ENCODE measurements at regions not wholly inside any gene's neighbourhood (a gene's known extent, or its start where the extent isn't known, plus 50 kb on each side); places are given as distances from the start of the nearest gene placed in this dataset.

GRCh38 chr2:13102397-13103063 lies 385.8 kb downstream of the TRIB2 start:
- DNase-seq (ENCODE audit: insufficient read length, low spot score, missing footprints) = no peak
- no peaks in the 10 kb centered on the region for H3K9me3 ChIP-seq (ENCODE audit: low read depth, low read length)
- no peak overlapping the region for H3K27ac ChIP-seq (ENCODE audit: low read depth, low read length)
- no peaks in the 10 kb centered on the region for H3K4me1 ChIP-seq (ENCODE audit: insufficient read depth, low read length)
- H3K79me2 ChIP-seq (ENCODE audit: insufficient read depth, low read length) = no peaks in the 10 kb centered on the region
- H4K20me1 ChIP-seq (ENCODE audit: insufficient read depth, low read length) = no peaks in the 10 kb centered on the region
- H2AFZ ChIP-seq (ENCODE audit: low read length) = no peak overlapping the region
- TF ChIP-seq CTCF (IDR thresholded peaks at IDR 0.05; ENCODE audit: extremely low read depth, low read depth, low read length) = no peak
- no peaks in the 10 kb centered on the region for H3K27me3 ChIP-seq (ENCODE audit: insufficient read depth, low read length)
- no peaks in the 10 kb centered on the region for H3K36me3 ChIP-seq (ENCODE audit: insufficient read depth, low read length)
- H3K4me2 ChIP-seq (ENCODE audit: insufficient read depth, low read length) = no peak overlapping the region
- H3K4me3 ChIP-seq (ENCODE audit: insufficient read depth, low read length) = no peak overlapping the region

- DNase-seq (ENCODE audit: insufficient read length, low spot score, missing footprints) = no peak
- H4K20me1 ChIP-seq (ENCODE audit: insufficient read depth, low read length) = no peaks in the 10 kb centered on the region
- no peaks in the 10 kb centered on the region for H3K4me1 ChIP-seq (ENCODE audit: insufficient read depth, low read length)
- no peaks in the 10 kb centered on the region for H3K36me3 ChIP-seq (ENCODE audit: insufficient read depth, low read length)
- no peak for TF ChIP-seq CTCF (IDR thresholded peaks at IDR 0.05; ENCODE audit: extremely low read depth, low read depth, low read length)
- H3K27me3 ChIP-seq (ENCODE audit: insufficient read depth, low read length) = no peaks in the 10 kb centered on the region
- no peak overlapping the region for H3K27ac ChIP-seq (ENCODE audit: low read depth, low read length)
- H3K79me2 ChIP-seq (ENCODE audit: insufficient read depth, low read length) = no peaks in the 10 kb centered on the region
- no peaks in the 10 kb centered on the region for H3K9me3 ChIP-seq (ENCODE audit: low read depth, low read length)
- no peak overlapping the region for H2AFZ ChIP-seq (ENCODE audit: low read length)
- no peak overlapping the region for H3K4me3 ChIP-seq (ENCODE audit: insufficient read depth, low read length)
- H3K4me2 ChIP-seq (ENCODE audit: insufficient read depth, low read length) = no peak overlapping the region
Measured at GRCh38 chr2:13103151-13103550, 386.4 kb downstream of the TRIB2 start.

GRCh38 chr2:13103778-13104493 lies 387.2 kb downstream of the TRIB2 start:
- no peak for TF ChIP-seq CTCF (IDR thresholded peaks at IDR 0.05; ENCODE audit: extremely low read depth, low read depth, low read length)
- no peaks in the 10 kb centered on the region for H3K27me3 ChIP-seq (ENCODE audit: insufficient read depth, low read length)
- no peak overlapping the region for H3K4me2 ChIP-seq (ENCODE audit: insufficient read depth, low read length)
- H3K4me1 ChIP-seq (ENCODE audit: insufficient read depth, low read length) = no peaks in the 10 kb centered on the region
- no peak for DNase-seq (ENCODE audit: insufficient read length, low spot score, missing footprints)
- no peak overlapping the region for H3K4me3 ChIP-seq (ENCODE audit: insufficient read depth, low read length)
- H3K27ac ChIP-seq (ENCODE audit: low read depth, low read length) = no peak overlapping the region
- H4K20me1 ChIP-seq (ENCODE audit: insufficient read depth, low read length) = no peaks in the 10 kb centered on the region
- H3K36me3 ChIP-seq (ENCODE audit: insufficient read depth, low read length) = no peaks in the 10 kb centered on the region
- no peaks in the 10 kb centered on the region for H3K9me3 ChIP-seq (ENCODE audit: low read depth, low read length)
- H2AFZ ChIP-seq (ENCODE audit: low read length) = no peak overlapping the region
- H3K79me2 ChIP-seq (ENCODE audit: insufficient read depth, low read length) = no peaks in the 10 kb centered on the region

GRCh38 chr2:13104723-13105122 lies 388.0 kb downstream of the TRIB2 start:
- Histone ChIP-seq H3K4me3 (ENCODE audit: insufficient read depth, low read length) (no peak overlapping the region), H3K4me2 (ENCODE audit: insufficient read depth, low read length) (no peak overlapping the region), H3K27me3 (ENCODE audit: insufficient read depth, low read length) (no peaks in the 10 kb centered on the region), H3K36me3 (ENCODE audit: insufficient read depth, low read length) (no peaks in the 10 kb centered on the region), H4K20me1 (ENCODE audit: insufficient read depth, low read length) (no peaks in the 10 kb centered on the region), H3K4me1 (ENCODE audit: insufficient read depth, low read length) (no peaks in the 10 kb centered on the region), H3K9me3 (ENCODE audit: low read depth, low read length) (no peaks in the 10 kb centered on the region), H3K27ac (ENCODE audit: low read depth, low read length) (no peak overlapping the region), H2AFZ (ENCODE audit: low read length) (no peak overlapping the region), H3K79me2 (ENCODE audit: insufficient read depth, low read length) (no peaks in the 10 kb centered on the region)
- no peak for TF ChIP-seq CTCF (IDR thresholded peaks at IDR 0.05; ENCODE audit: extremely low read depth, low read depth, low read length)
- no peak for DNase-seq (ENCODE audit: insufficient read length, low spot score, missing footprints)
